Trophoblast cell (in vitro differentiated cells and primary cell): ENCODE measurements at regions not wholly inside any gene's neighbourhood (a gene's known extent, or its start where the extent isn't known, plus 50 kb on each side); places are given as distances from the start of the nearest gene placed in this dataset.
A peak's percentile ranks its signal among the peaks of the same experiment; 100 is the strongest.

Experiments
- DNase-seq, 2 donors: peaks; one replicate each; pipeline ENCODE4 v3.0.0-alpha.2; 2016
- H2AFZ ChIP-seq: 2 replicates; pipeline ENCODE4 v1.6.1; 2013; ENCODE audit warnings: low read length, moderate library complexity, mild to moderate bottlenecking; ENCODE audit not compliant: insufficient read depth, poor library complexity
- H2AK5ac ChIP-seq: 2 replicates; pipeline ENCODE4 v1.6.1; 2013; ENCODE audit warnings: mild to moderate bottlenecking, low read length
- H2BK120ac ChIP-seq: 2 replicates; pipeline ENCODE4 v1.6.1; 2013; ENCODE audit warnings: low read length, mild to moderate bottlenecking, moderate library complexity; ENCODE audit not compliant: insufficient read depth, poor library complexity
- H2BK12ac ChIP-seq: 2 replicates; pipeline ENCODE4 v1.6.1; 2013; ENCODE audit warnings: mild to moderate bottlenecking, low read length, moderate library complexity
- H2BK5ac ChIP-seq: 2 replicates; pipeline ENCODE4 v1.6.1; 2013; ENCODE audit warnings: low read length, low read depth, moderate library complexity, mild to moderate bottlenecking; ENCODE audit not compliant: poor library complexity
- H3K14ac ChIP-seq: 2 replicates; pipeline ENCODE4 v1.6.1; 2013; ENCODE audit warnings: mild to moderate bottlenecking, low read length
- H3K18ac ChIP-seq: 2 replicates; pipeline ENCODE4 v1.6.1; 2013; ENCODE audit warnings: mild to moderate bottlenecking, low read length
- H3K23ac ChIP-seq: 2 replicates; pipeline ENCODE4 v1.6.1; 2013; ENCODE audit warnings: low read length
- H3K27ac ChIP-seq: 2 replicates; pipeline ENCODE4 v1.5.1; 2013; ENCODE audit warnings: low read depth, mild to moderate bottlenecking, inconsistent platforms, low read length, moderate library complexity
- H3K27me3 ChIP-seq: 2 replicates; pipeline ENCODE4 v1.6.1; 2013; ENCODE audit warnings: inconsistent platforms, mild to moderate bottlenecking, low read length, moderate library complexity; ENCODE audit not compliant: insufficient read depth
- H3K36me3 ChIP-seq, 2 experiments: 1 replicate in 1 of 2; 2 replicates in 1 of 2; pipeline ENCODE4 v1.6.1; 2013; ENCODE audit warnings: low read length in 2 of 2, mild to moderate bottlenecking in 2 of 2, moderate library complexity in 1 of 2; ENCODE audit not compliant: insufficient read depth in 2 of 2, control insufficient read depth in 1 of 2
- H3K4ac ChIP-seq: 2 replicates; pipeline ENCODE4 v1.6.1; 2013; ENCODE audit warnings: low read depth, mild to moderate bottlenecking, low read length, moderate library complexity
- H3K4me1 ChIP-seq, 2 experiments: 1 replicate in 1 of 2; 2 replicates in 1 of 2; pipeline ENCODE4 v1.6.1; 2013; ENCODE audit warnings: low read length in 2 of 2, mild to moderate bottlenecking in 2 of 2, moderate library complexity in 1 of 2; ENCODE audit not compliant: insufficient read depth in 2 of 2, control insufficient read depth in 1 of 2
- H3K4me2 ChIP-seq: 2 replicates; pipeline ENCODE4 v1.6.1; 2013; ENCODE audit warnings: inconsistent platforms, mild to moderate bottlenecking, low read length, moderate library complexity
- H3K4me3 ChIP-seq: 2 replicates; pipeline ENCODE4 v1.5.1; 2013; ENCODE audit warnings: mild to moderate bottlenecking, low read depth, low read length, inconsistent platforms
- H3K79me1 ChIP-seq: one replicate; pipeline ENCODE4 v1.6.1; 2013; ENCODE audit warnings: low read length
- H3K79me2 ChIP-seq: 2 replicates; pipeline ENCODE4 v1.6.1; 2013; ENCODE audit warnings: low read length, mild to moderate bottlenecking; ENCODE audit not compliant: control insufficient read depth, insufficient read depth, poor library complexity
- H3K9ac ChIP-seq: 2 replicates; pipeline ENCODE4 v1.6.1; 2013; ENCODE audit warnings: mild to moderate bottlenecking, low read length
- H3K9me3 ChIP-seq: 2 replicates; pipeline ENCODE4 v1.6.1; 2013; ENCODE audit warnings: low read depth, mild to moderate bottlenecking, control low read depth, inconsistent platforms, low read length; ENCODE audit not compliant: insufficient read depth
- H4K12ac ChIP-seq: 2 replicates; pipeline ENCODE4 v1.6.1; 2013; ENCODE audit warnings: low read depth, mild to moderate bottlenecking, low read length, moderate library complexity
- H4K8ac ChIP-seq: 2 replicates; pipeline ENCODE4 v1.6.1; 2013; ENCODE audit warnings: low read depth, mild to moderate bottlenecking, low read length, moderate library complexity
- H4K91ac ChIP-seq: one replicate; pipeline ENCODE4 v1.6.1; 2013; ENCODE audit warnings: low read depth, mild to moderate bottlenecking, low read length, moderate library complexity
- WGBS: extraction: QIAGEN DNeasy Blood & Tissue Kit; methylation state at CpG from one replicate; pipeline ENCODE4 v1.1.7; 2013; ENCODE audit warnings: missing lambda C conversion rate; ENCODE audit not compliant: insufficient read length, insufficient coverage; ENCODE audit errors: extremely low coverage; 5-methylcytosine and 5-hydroxymethylcytosine counted together

DNA sequence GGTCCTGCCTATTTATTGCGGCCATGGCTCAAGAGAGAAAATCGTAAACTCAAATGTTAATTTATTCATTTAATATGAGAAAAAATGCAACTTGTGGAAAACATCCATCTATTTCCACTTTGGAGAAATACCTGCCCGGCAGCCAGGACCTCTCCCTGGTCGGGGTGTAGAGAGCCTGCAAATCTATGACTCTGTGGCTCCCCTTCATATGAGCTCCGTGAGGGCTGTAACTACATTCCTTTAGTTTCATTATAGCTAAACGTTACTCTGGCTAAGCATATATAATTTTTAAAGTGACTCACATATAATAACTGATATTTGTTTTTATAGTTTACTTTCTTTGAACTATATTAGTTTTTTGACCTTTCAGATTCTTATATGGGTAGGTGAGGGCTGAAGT lies 857.8 kb upstream of the FAT3 start:
- no peaks in the 10 kb centered on the region for H3K79me1 ChIP-seq
- H3K18ac ChIP-seq = no peak overlapping the region
- no peak overlapping the region for H3K27ac ChIP-seq
- H4K91ac ChIP-seq = no peak overlapping the region
- no peak overlapping the region for H3K4me2 ChIP-seq
- no peaks in the 10 kb centered on the region for H3K79me2 ChIP-seq
- H4K8ac ChIP-seq = no peak overlapping the region
- H4K12ac ChIP-seq = no peak overlapping the region
- H3K36me3 ChIP-seq = no peaks in the 10 kb centered on the region
- DNase-seq = no peak
- no CpG with 5 or more reads among the region's 6 CpGs for WGBS
- H3K4ac ChIP-seq = no peak overlapping the region
- no peak overlapping the region for H2BK12ac ChIP-seq
- no peak overlapping the region for H2AK5ac ChIP-seq
- H2AFZ ChIP-seq = no peak overlapping the region
- no peak overlapping the region for H2BK5ac ChIP-seq
- H3K4me1 ChIP-seq = no peaks in the 10 kb centered on the region
- no peak overlapping the region for H3K23ac ChIP-seq
- H3K14ac ChIP-seq = no peak overlapping the region
- H3K9ac ChIP-seq = no peak overlapping the region
- no peak overlapping the region for H3K4me3 ChIP-seq
- H3K27me3 ChIP-seq = no peaks in the 10 kb centered on the region
- H2BK120ac ChIP-seq = no peak overlapping the region
- H3K9me3 ChIP-seq = no peaks in the 10 kb centered on the region

DNA sequence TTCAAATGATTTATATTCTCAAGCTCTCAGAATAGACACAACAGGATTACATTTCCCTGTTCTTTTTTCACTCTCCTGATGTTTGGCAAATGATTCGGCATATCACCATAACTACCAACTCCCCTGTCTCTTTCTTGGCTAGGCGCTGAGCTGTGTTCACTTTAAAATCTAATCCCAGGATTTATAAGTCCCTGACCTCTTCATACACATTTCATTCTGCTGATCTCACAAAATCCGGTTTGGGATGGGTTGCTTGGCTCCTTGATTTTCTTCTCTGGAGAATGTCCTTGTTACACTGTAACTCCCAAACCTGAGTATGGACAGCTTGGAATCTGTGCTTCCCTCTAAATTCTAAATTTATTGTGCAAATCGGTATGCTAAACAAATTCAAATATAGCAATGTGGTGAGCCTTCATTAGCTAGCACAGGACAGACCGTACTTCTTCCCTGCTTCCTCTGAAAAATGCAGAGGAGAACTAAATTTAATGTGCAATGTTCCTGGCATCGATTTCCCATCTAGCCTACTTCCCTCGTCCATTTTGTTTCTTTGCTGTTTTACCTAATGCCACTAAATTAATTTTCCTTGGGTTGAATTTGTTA lies 858.5 kb upstream of the FAT3 start:
- no peak overlapping the region for H3K4me2 ChIP-seq
- H3K23ac ChIP-seq = no peak overlapping the region
- H3K36me3 ChIP-seq = no peaks in the 10 kb centered on the region
- no peak overlapping the region for H3K9ac ChIP-seq
- no peak overlapping the region for H3K18ac ChIP-seq
- H3K9me3 ChIP-seq = no peaks in the 10 kb centered on the region
- no peak overlapping the region for H3K4ac ChIP-seq
- WGBS = no CpG with 5 or more reads among the region's 7 CpGs
- H2AK5ac ChIP-seq = no peak overlapping the region
- H2BK120ac ChIP-seq = no peak overlapping the region
- no peaks in the 10 kb centered on the region for H3K4me1 ChIP-seq
- DNase-seq = no peak
- H3K27ac ChIP-seq = no peak overlapping the region
- no peak overlapping the region for H4K12ac ChIP-seq
- H3K14ac ChIP-seq = no peak overlapping the region
- no peak overlapping the region for H4K91ac ChIP-seq
- H2BK5ac ChIP-seq = no peak overlapping the region
- H4K8ac ChIP-seq = no peak overlapping the region
- H2AFZ ChIP-seq = no peak overlapping the region
- H3K27me3 ChIP-seq = no peaks in the 10 kb centered on the region
- no peak overlapping the region for H3K4me3 ChIP-seq
- H3K79me2 ChIP-seq = no peaks in the 10 kb centered on the region
- H3K79me1 ChIP-seq = no peaks in the 10 kb centered on the region
- H2BK12ac ChIP-seq = no peak overlapping the region

DNA sequence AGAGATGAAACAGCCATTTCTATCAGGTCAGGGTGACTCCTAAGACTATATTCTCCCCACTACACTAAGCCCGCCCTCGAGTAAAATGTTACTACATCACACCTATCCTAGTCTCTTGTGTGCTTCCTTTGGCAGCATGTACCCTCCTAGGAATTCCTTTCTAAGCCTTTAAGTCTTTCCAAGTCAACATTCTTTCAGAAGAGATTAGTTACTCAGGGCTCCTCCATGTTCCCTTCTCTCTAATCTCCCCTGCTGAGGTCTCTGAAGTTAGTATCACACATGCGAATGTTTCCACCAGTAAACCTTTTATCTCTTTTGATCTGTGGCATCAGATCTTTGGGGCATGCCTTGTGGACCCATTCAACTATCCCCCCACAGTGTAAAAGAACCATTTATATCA lies 873.7 kb upstream of the FAT3 start:
- no peaks in the 10 kb centered on the region for H3K79me2 ChIP-seq
- H3K4me3 ChIP-seq = no peak overlapping the region
- H3K18ac ChIP-seq = no peak overlapping the region
- no peak for DNase-seq
- no peak overlapping the region for H2AFZ ChIP-seq
- no peak overlapping the region for H3K27ac ChIP-seq
- no peaks in the 10 kb centered on the region for H3K4me1 ChIP-seq
- H3K79me1 ChIP-seq = no peaks in the 10 kb centered on the region
- no peaks in the 10 kb centered on the region for H3K36me3 ChIP-seq
- H4K8ac ChIP-seq = no peak overlapping the region
- no peak overlapping the region for H3K23ac ChIP-seq
- H2BK12ac ChIP-seq = no peak overlapping the region
- H3K4me2 ChIP-seq = no peak overlapping the region
- H2AK5ac ChIP-seq = no peak overlapping the region
- H2BK120ac ChIP-seq = no peak overlapping the region
- no peaks in the 10 kb centered on the region for H3K27me3 ChIP-seq
- H3K4ac ChIP-seq = no peak overlapping the region
- no CpG with 5 or more reads among the region's 3 CpGs for WGBS
- H2BK5ac ChIP-seq = no peak overlapping the region
- H3K9ac ChIP-seq = no peak overlapping the region
- no peaks in the 10 kb centered on the region for H3K9me3 ChIP-seq
- no peak overlapping the region for H4K12ac ChIP-seq
- no peak overlapping the region for H3K14ac ChIP-seq
- no peak overlapping the region for H4K91ac ChIP-seq

DNA sequence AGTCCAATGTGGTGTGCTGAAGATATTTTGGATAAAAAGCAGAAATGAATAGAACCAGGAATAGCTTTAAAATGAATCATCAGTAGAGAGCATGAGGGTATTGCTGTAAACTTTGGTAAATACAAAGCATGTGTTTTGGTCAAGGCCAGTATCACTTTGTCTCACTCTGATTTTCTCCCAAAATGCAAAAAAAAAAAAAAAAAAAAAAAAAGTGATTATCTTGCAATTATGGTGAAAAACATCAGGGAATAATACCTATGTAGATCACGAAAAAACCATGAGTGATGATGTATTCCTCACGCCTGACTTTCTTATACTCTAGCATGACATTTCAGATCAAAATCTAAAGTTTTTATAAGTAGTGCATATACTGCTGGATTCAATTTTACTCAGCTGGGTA lies 897.9 kb upstream of the FAT3 start:
- H3K79me1 ChIP-seq = no peaks in the 10 kb centered on the region
- no peak overlapping the region for H3K4me2 ChIP-seq
- no peak overlapping the region for H2AFZ ChIP-seq
- no CpG with 5 or more reads among the region's 2 CpGs for WGBS
- no peak overlapping the region for H4K12ac ChIP-seq
- H3K9ac ChIP-seq = no peak overlapping the region
- peak in 1 of 2 donors; percentile 9 for DNase-seq
- H3K4ac ChIP-seq = no peak overlapping the region
- H4K8ac ChIP-seq = no peak overlapping the region
- H2BK5ac ChIP-seq = no peak overlapping the region
- H3K27ac ChIP-seq = no peak overlapping the region
- no peak overlapping the region for H2BK12ac ChIP-seq
- H3K9me3 ChIP-seq = peaks cover 2% of the 10 kb centered on the region
- no peak overlapping the region for H3K18ac ChIP-seq
- H2BK120ac ChIP-seq = no peak overlapping the region
- H3K4me3 ChIP-seq = no peak overlapping the region
- no peak overlapping the region for H4K91ac ChIP-seq
- no peaks in the 10 kb centered on the region for H3K79me2 ChIP-seq
- no peaks in the 10 kb centered on the region for H3K36me3 ChIP-seq
- no peak overlapping the region for H3K14ac ChIP-seq
- H2AK5ac ChIP-seq = no peak overlapping the region
- H3K23ac ChIP-seq = no peak overlapping the region
- H3K4me1 ChIP-seq = no peaks in the 10 kb centered on the region
- no peaks in the 10 kb centered on the region for H3K27me3 ChIP-seq
